ENCODE measurements at regions not wholly inside any gene's neighbourhood (a gene's known extent, or its start where the extent isn't known, plus 50 kb on each side); places are given as distances from the start of the nearest gene placed in this dataset.

DNA sequence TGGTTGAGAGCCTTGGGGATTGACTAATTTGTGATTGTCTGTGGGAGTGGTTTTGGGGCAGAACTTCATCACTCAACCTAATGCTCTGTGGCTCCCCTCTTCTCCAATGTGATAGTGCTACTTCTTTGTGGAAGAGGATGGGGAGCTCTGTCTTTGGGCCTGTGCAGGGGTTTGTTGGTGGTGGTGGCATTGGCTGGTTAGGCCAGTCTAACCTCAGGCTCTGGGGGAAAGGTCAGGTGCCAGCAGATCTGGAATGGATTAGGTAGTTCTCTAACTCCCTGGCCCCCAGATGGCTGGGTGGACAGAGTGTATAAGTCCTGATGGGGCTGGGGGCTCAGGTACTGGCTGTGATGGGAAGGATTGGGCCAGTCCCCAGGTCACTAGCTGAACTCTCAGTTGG, 129.0 kb upstream of the CHD6 start:
- no peak for TF ChIP-seq FOSL1 (IDR thresholded peaks at IDR 0.05; ENCODE audit: low read depth)
- no peak for TF ChIP-seq JUND (IDR thresholded peaks at IDR 0.05)
- no peak for TF ChIP-seq ATF3 (IDR thresholded peaks at IDR 0.05)
- no peak for TF ChIP-seq SP1 (IDR thresholded peaks at IDR 0.05; ENCODE audit: low read depth)
- TF ChIP-seq EGR1 (IDR thresholded peaks at IDR 0.05; ENCODE audit: low read depth), result no peak
- TF ChIP-seq CBX3 (IDR thresholded peaks at IDR 0.05; ENCODE audit: low read depth), result no peak
- TF ChIP-seq TCF7L2 (IDR thresholded peaks at IDR 0.05; ENCODE audit: borderline replicate concordance, extremely low read depth, insufficient read depth, insufficient read length), result no peak
- TF ChIP-seq EZH2 (IDR thresholded peaks at IDR 0.05), result no peak
- no peak for TF ChIP-seq REST (IDR thresholded peaks at IDR 0.05; ENCODE audit: low read depth)
- no peak for TF ChIP-seq CEBPB (IDR thresholded peaks at IDR 0.05; ENCODE audit: low read depth)
- no peak for TF ChIP-seq POLR2AphosphoS5 (IDR thresholded peaks at IDR 0.05; ENCODE audit: low read depth, low read length)
- no peak for TF ChIP-seq ZNF274 (IDR thresholded peaks at IDR 0.05; ENCODE audit: low read depth, low read length)
- TF ChIP-seq ZFX (IDR thresholded peaks at IDR 0.05), result no peak
- ATAC-seq, result no peak
- Histone ChIP-seq H3K36me3 (ENCODE audit: control insufficient read depth in 1 of 2, insufficient read depth in 2 of 2, low read length in 2 of 2) (no peaks in the 10 kb centered on the region), H3K27ac (ENCODE audit: low read depth, low read length) (no peak overlapping the region), H3K9ac (ENCODE audit: low read length) (no peak overlapping the region), H3K9me3 (ENCODE audit: control insufficient read depth in 1 of 2, insufficient read depth in 1 of 2, low read depth in 1 of 2, low read length in 2 of 2) (no peaks in the 10 kb centered on the region), H3K27me3 (ENCODE audit: insufficient read depth, low read length) (peaks cover 28% of the 10 kb centered on the region), H3K9me2 (ENCODE audit: insufficient read depth) (no peaks in the 10 kb centered on the region), H2AFZ (ENCODE audit: low read depth, low read length, poor library complexity, severe bottlenecking) (no peak overlapping the region), H3K79me2 (ENCODE audit: insufficient read depth, low read length) (no peaks in the 10 kb centered on the region), H3K4me3 (replicated peaks in 1 of 2; ENCODE audit: low read depth in 1 of 2, low read length in 2 of 2) (no peak overlapping the region), H3K4me1 (ENCODE audit: control insufficient read depth in 1 of 2, insufficient read depth in 2 of 2, low read length in 2 of 2) (no peaks in the 10 kb centered on the region), H4K20me1 (ENCODE audit: insufficient read depth) (no peaks in the 10 kb centered on the region), H3K4me2 (ENCODE audit: low read length) (no peak overlapping the region)
- ChIA-PET POLR2A (no interaction called here), CTCF (interaction anchor here (0.7 to 2.4 kb wide), 3 partner anchors 9 to 1662 kb away, joined by 3 to 11 read pairs (median 4); no protein-coding TSS in a partner anchor), RAD21 (ENCODE audit: low non-redundant PET in 1 of 2, low total read pairs in 2 of 2, uncharacterized antibody in 2 of 2, unreplicated experiment in 2 of 2) (no interaction called here)
- DNase-seq (ENCODE audit: low read depth, low spot score), result no peak
- no TSS peak for BruUV-seq (replicated peaks)
- intact Hi-C loops (cut with micrococcal nuclease), result no loop called here
